ENCODE measurements at regions not wholly inside any gene's neighbourhood (a gene's known extent, or its start where the extent isn't known, plus 50 kb on each side); places are given as distances from the start of the nearest gene placed in this dataset.

DNA sequence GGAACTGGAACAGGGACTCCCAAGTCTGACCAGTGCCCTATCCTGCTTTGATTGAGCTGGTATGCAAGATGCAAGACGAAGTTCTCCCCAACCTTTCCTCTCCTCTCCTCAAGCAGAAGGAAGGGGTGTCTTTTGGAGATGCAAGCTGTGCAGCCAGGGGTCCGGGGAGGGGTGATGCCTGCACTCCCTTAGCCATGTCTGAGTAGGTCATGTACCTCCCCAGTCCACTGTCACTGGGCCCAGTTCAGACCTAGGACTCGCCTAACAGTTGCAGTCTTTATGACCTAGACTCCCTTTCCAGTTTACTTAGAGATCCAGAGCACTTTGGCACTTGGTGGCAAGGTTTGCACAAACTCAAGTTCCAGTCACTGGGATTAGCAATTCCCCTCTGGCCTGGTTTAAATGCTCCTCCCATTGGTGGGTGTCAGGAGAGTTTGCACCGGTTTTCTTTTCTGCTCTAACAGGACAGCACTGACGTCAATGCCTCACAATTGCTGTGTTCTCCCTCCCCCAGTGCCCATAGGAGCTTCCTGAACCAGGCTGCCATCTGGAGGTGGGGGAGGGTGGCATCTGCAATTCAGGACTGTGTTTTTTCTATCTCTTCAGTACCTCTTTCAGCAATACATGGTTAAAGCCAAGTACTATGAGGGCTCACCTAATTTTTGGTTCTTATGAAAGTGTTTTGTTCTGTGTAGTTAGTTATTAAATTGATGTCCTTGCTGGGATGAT is 782.2 kb downstream of the ARAP2 start:
- no peak for TF ChIP-seq POLR2AphosphoS5 (IDR thresholded peaks at IDR 0.05; ENCODE audit: low read depth, low read length)
- no peak for TF ChIP-seq TAF1 (IDR thresholded peaks at IDR 0.05; ENCODE audit: borderline replicate concordance, low read depth, low read length)
